ENCODE measurements at regions not wholly inside any gene's neighbourhood (a gene's known extent, or its start where the extent isn't known, plus 50 kb on each side); places are given as distances from the start of the nearest gene placed in this dataset.

DNA sequence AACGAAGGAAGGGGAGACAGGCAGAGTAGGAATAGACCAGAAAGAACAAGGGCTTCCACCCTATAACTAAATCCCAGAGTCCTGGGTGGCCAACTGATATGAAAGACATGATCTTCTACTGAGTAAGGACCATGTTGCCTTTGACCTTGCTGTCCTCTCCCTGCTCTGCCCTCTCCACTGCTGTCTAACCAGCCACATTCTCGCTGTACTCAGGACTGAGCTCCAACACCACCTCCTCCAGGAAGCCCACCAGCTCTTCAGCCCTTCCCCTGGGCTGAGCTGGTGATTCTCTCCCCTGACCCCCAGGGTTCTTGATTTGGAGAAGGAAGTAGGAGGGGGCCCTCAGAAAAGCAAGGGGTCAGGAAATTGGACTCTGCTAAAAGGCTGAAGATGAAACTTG is 159.2 kb downstream of the DICER1 start:
- H2BK120ac ChIP-seq (replicated peaks; ENCODE audit: low read depth, low read length) = no peak overlapping the region
- H2AK5ac ChIP-seq (ENCODE audit: low read depth, low read length) = no peak overlapping the region
- H3K23ac ChIP-seq (ENCODE audit: insufficient read length) = no peak overlapping the region
- peak overlapping the region; percentile 80; the same call in 1 of the 2 replicates for H2BK20ac ChIP-seq (ENCODE audit: low read length)
- FAIRE-seq (no peak), DNase-seq (ENCODE audit: low read depth in 1 of 2, low spot score in 2 of 2) (no peak)
- H2BK15ac ChIP-seq (ENCODE audit: low read length) = 0 out of 2 replicates have a peak overlapping the region, but pooled peaks have one; percentile 88
- 0 out of 2 replicates have a peak overlapping the region, but pooled peaks have one; percentile 76 for H3K18ac ChIP-seq (ENCODE audit: extremely low read depth, low read length)
- H3K9ac ChIP-seq (replicated peaks in 1 of 4; ENCODE audit: extremely low read depth in 1 of 4, low read depth in 3 of 4, low read length in 3 of 4) = no peak overlapping the region
- no peaks in the 10 kb centered on the region for H3K79me2 ChIP-seq (ENCODE audit: control insufficient read depth in 1 of 2, insufficient read depth in 2 of 2, low read length in 2 of 2)
- H3K79me1 ChIP-seq (ENCODE audit: low read depth, low read length) = no peaks in the 10 kb centered on the region
- peaks cover 0 to 3% (median 0%) of the 10 kb centered on the region in 4 experiments; a peak in 2 of 7 replicates for H3K27me3 ChIP-seq (replicated peaks in 1 of 4; ENCODE audit: control insufficient read depth in 3 of 4, extremely low read depth in 1 of 4, insufficient read depth in 3 of 4, low read length in 3 of 4)
- no peaks in the 10 kb centered on the region for H3K9me3 ChIP-seq (ENCODE audit: insufficient read depth in 2 of 2, low read depth in 1 of 2, low read length in 1 of 2)
- H2BK5ac ChIP-seq (ENCODE audit: low read depth, low read length) = no peak overlapping the region; the same call in 1 of the 2 replicates
- H3K27ac ChIP-seq (ENCODE audit: low read depth, low read length) = no peak overlapping the region
- H3K36me3 ChIP-seq (ENCODE audit: control insufficient read depth in 2 of 4, insufficient read depth in 4 of 4, low read length in 3 of 4) = no peaks in the 10 kb centered on the region
- POLR2A ChIA-PET (ENCODE audit: partially characterized antibody) = interaction anchor here (0.6 to 1.0 kb wide), 2 partner anchors 58 to 364 kb away, joined by 4 read pairs; no protein-coding TSS in a partner anchor
- no peak overlapping the region for H3K56ac ChIP-seq (replicated peaks; ENCODE audit: insufficient read length, low read depth, low read length)
- H4K8ac ChIP-seq (ENCODE audit: extremely low read depth, insufficient read depth, low read length) = no peak overlapping the region
- no peak overlapping the region for H4K5ac ChIP-seq (ENCODE audit: insufficient read length, low read depth, low read length)
- TF ChIP-seq FOSL1 (IDR thresholded peaks at IDR 0.05; ENCODE audit: insufficient read depth, low read depth, low read length) (no peak), RNF2 (IDR thresholded peaks at IDR 0.05; ENCODE audit: borderline replicate concordance, low read depth, low read length, missing control alignments, poor library complexity, severe bottlenecking) (no peak), EP300 (IDR thresholded peaks at IDR 0.05; ENCODE audit: borderline replicate concordance in 1 of 2, low read depth in 2 of 2, low read length in 2 of 2) (no peak), EGR1 (IDR thresholded peaks at IDR 0.05; ENCODE audit: borderline replicate concordance, low read depth, low read length) (no peak), CBX8 (IDR thresholded peaks at IDR 0.05; ENCODE audit: borderline replicate concordance, low read depth, low read length) (no peak), TBP (IDR thresholded peaks at IDR 0.05; ENCODE audit: low read depth, low read length) (no peak), RBBP5 (IDR thresholded peaks at IDR 0.05; ENCODE audit: borderline replicate concordance, low read depth, low read length) (no peak), POU5F1 (IDR thresholded peaks at IDR 0.05; ENCODE audit: low read depth, low read length) (no peak), CHD2 (IDR thresholded peaks at IDR 0.05; ENCODE audit: low read length) (no peak), EZH2 (IDR thresholded peaks at IDR 0.05; ENCODE audit: low read depth, low read length, severe bottlenecking) (no peak), BACH1 (IDR thresholded peaks at IDR 0.05; ENCODE audit: low read length) (no peak)
- no peaks in the 10 kb centered on the region for H4K20me1 ChIP-seq (replicated peaks in 1 of 2; ENCODE audit: control insufficient read depth in 1 of 2, insufficient read depth in 2 of 2, low read length in 2 of 2)
- peak overlapping the region in 1 of 2 experiments; percentile 56; a peak in 1 of 4 replicates for H3K4me2 ChIP-seq (ENCODE audit: insufficient read depth in 1 of 2, low read depth in 2 of 2, low read length in 2 of 2)
- H3K4me1 ChIP-seq (replicated peaks in 1 of 4; ENCODE audit: control insufficient read depth in 3 of 4, insufficient read depth in 4 of 4, low read length in 3 of 4) = peaks cover 0 to 11% (median 3%) of the 10 kb centered on the region in 4 experiments; a peak in 4 of 7 replicates
- CTCF ChIA-PET (ENCODE audit: partially characterized antibody) = no interaction called here
- no peak overlapping the region for H3K14ac ChIP-seq (ENCODE audit: insufficient read length)
- no peak overlapping the region for H3K4ac ChIP-seq (replicated peaks; ENCODE audit: insufficient read length, low read depth, low read length)
- no peak overlapping the region for H2AFZ ChIP-seq (ENCODE audit: low read length)
- 93% methylated on average over 2 of the region's 2 CpGs; no CpG with 5 or more reads in 1 of the 2 experiments for WGBS, 2 experiments (ENCODE audit: extremely low coverage in 1 of 2, insufficient coverage in 1 of 2, insufficient read length in 1 of 2, insufficient replicate concordance in 2 of 2, low coverage in 1 of 2, low lambda C conversion rate in 2 of 2, missing lambda C conversion rate in 1 of 2)
- peak overlapping the region; percentile 94; the same call in 1 of the 2 replicates for H2BK12ac ChIP-seq (ENCODE audit: low read depth, low read length)
- peak overlapping the region; percentile 34 for H4K91ac ChIP-seq (replicated peaks; ENCODE audit: insufficient read length, low read length)
- H3K23me2 ChIP-seq (ENCODE audit: low read depth, low read length) = no peaks in the 10 kb centered on the region
- 0 out of 8 replicates have a peak overlapping the region, but pooled peaks of 1 of the 4 experiments have one; percentile 25 for H3K4me3 ChIP-seq (ENCODE audit: extremely low read depth in 1 of 4, insufficient read depth in 2 of 4, low read depth in 3 of 4, low read length in 4 of 4)

All from H1 (cell line).